Heart right ventricle (tissue), 16 donors: ENCODE measurements at regions not wholly inside any gene's neighbourhood (a gene's known extent, or its start where the extent isn't known, plus 50 kb on each side); places are given as distances from the start of the nearest gene placed in this dataset.

Experiments
- ATAC-seq, 8 donors: fragments of 200-7000 bp; cut with Tn5 transposase; one replicate each; pipeline ENCODE4 v1.9.1; 2020; ENCODE audit warnings: mild to moderate bottlenecking in 8 of 8, moderate library complexity in 8 of 8, moderate number of reproducible peaks in 1 of 8
- DNase-seq, 2 donors: peaks; one replicate each; pipeline ENCODE4 v3.0.0-alpha.2; 2020
- H3K27ac ChIP-seq, 10 donors: fragments of 200-600 bp; sonication (generic) in 2 of 10; one replicate each; pipeline versions ENCODE4 v1.5.0 to v1.8.0; 2020 to 2022; ENCODE audit warnings: mild to moderate bottlenecking in 3 of 10
- H3K27me3 ChIP-seq, 7 donors: fragments of 200-600 bp; one replicate each; pipeline ENCODE4 v1.8.0; 2021 to 2022; ENCODE audit warnings: mild to moderate bottlenecking in 2 of 7
- H3K36me3 ChIP-seq, 9 donors: fragments of 200-600 bp; sonication (generic) in 1 of 9; one replicate each; pipeline versions ENCODE4 v1.5.0 to v1.8.0; 2020 to 2022; ENCODE audit warnings: mild to moderate bottlenecking in 2 of 9
- H3K4me1 ChIP-seq, 9 donors: fragments of 200-600 bp; sonication (generic) in 1 of 9; one replicate each; pipeline versions ENCODE4 v1.5.0 to v1.8.0; 2020 to 2022; ENCODE audit warnings: mild to moderate bottlenecking in 4 of 9
- H3K4me3 ChIP-seq, 10 donors: fragments of 200-600 bp; sonication (generic) in 2 of 10; one replicate each; pipeline versions ENCODE4 v1.5.0 to v1.8.0; 2020 to 2022; ENCODE audit warnings: mild to moderate bottlenecking in 7 of 10, moderate library complexity in 2 of 10
- H3K9me3 ChIP-seq, 11 donors: fragments of 200-600 bp in 10 of 11; sonication (generic) in 2 of 11; one replicate each; pipeline versions ENCODE4 v1.5.0 to v1.8.0; 2013 to 2022; ENCODE audit warnings: mild to moderate bottlenecking in 2 of 11, control low read depth in 1 of 11, moderate library complexity in 1 of 11
- WGBS, 2 donors: extraction: QIAGEN DNeasy Blood & Tissue Kit; methylation state at CpG; one replicate each; pipeline ENCODE4 v1.1.7; 2013; ENCODE audit warnings: inconsistent platforms in 1 of 2; 5-methylcytosine and 5-hydroxymethylcytosine counted together
- intact Hi-C, 10 donors: fragments of 100-400 bp; cut with DNase I; formaldehyde crosslinking; loops; one replicate each; pipeline versions ENCODE4 v1.11.1 to v1.14.2; 2022
- TF ChIP-seq, protein P1 (sequence below), 9 donors: fragments of 200-600 bp; sonication (generic) in 2 of 9; IDR thresholded peaks; one replicate each; pipeline versions ENCODE4 v1.5.0 to v1.8.0; 2021 to 2022; ENCODE audit warnings: antibody characterized with exemption in 9 of 9, mild to moderate bottlenecking in 5 of 9, moderate library complexity in 1 of 9
- donor health status: Arrhythmogenic right ventricular cardiomyopathy.
- donor health status: ischemic (EF 13 %, LVEDD 7.1; RV severe dilation, severe dysfunction).
- donor health status: healthy with polysubstance abuse.
- donor health status: DM: no; HTN: yes; CAD: no.
- donor health status: DM: no; HTN: no; CAD: no.
- donor health status: ischemic (EF 25% LVEDD 6.9; RV normal size, moderate dysfunction).
- donor health status: ischemic (EF 25% LVEDD 5.7; RV mildly dilated, moderate dysfunction).
- donor health status: healthy.
- donor health status: DM: yes; HTN: yes; CAD: no.
- donor health status: Ischemic cardiomyopathy.
- donor health status: ischemic (EF 35%, LVEDD 5.7; RV mildly dilated, moderate dysfunction).
- donor health status: nonischemic (EF 11% LVEDD 7.7; RV severe dilation, severe dysfunction).
- donor health status: DM: yes; HTN: yes; CAD: no.
- donor health status: PGD.
- donor health status: ischemic (EF 29% LVEDD 5.4; RV normal size, mild dysfunction).
- donor health status: nonischemic (EF 23%, LVEDD 6.1; RV moderate dilation, normal function).

DNA sequence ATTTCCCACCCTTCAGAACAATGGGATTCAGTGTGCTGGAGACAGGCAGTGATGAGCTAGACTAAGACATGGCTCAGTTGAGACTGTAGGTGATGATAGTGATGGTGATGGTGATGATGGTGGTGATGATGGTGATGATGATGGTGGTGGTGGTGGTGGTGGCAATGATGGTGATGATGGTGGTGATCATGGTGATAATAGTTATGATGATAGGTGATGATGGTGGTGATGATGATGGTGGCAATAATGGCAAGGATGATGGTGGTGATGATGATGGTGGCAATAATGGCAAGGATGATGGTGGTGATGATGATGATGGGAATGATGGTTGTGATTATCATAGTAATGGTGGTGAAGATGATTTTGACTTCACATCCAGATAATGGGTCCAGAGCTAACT, 176.7 kb downstream of the NXNL2 start:
- no peak overlapping the region for H3K27ac ChIP-seq
- peaks cover 0 to 2% (median 0%) of the 10 kb centered on the region in 9 donors for H3K4me1 ChIP-seq
- TF ChIP-seq, protein P1, sequence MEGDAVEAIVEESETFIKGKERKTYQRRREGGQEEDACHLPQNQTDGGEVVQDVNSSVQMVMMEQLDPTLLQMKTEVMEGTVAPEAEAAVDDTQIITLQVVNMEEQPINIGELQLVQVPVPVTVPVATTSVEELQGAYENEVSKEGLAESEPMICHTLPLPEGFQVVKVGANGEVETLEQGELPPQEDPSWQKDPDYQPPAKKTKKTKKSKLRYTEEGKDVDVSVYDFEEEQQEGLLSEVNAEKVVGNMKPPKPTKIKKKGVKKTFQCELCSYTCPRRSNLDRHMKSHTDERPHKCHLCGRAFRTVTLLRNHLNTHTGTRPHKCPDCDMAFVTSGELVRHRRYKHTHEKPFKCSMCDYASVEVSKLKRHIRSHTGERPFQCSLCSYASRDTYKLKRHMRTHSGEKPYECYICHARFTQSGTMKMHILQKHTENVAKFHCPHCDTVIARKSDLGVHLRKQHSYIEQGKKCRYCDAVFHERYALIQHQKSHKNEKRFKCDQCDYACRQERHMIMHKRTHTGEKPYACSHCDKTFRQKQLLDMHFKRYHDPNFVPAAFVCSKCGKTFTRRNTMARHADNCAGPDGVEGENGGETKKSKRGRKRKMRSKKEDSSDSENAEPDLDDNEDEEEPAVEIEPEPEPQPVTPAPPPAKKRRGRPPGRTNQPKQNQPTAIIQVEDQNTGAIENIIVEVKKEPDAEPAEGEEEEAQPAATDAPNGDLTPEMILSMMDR (IDR thresholded peaks at IDR 0.05): no peak
- H3K9me3 ChIP-seq: peaks cover 0 to 14% (median 0%) of the 10 kb centered on the region in 11 donors
- DNase-seq (no peak), ATAC-seq (no peak)
- H3K36me3 ChIP-seq: no peaks in the 10 kb centered on the region
- no peak overlapping the region for H3K4me3 ChIP-seq
- no peaks in the 10 kb centered on the region for H3K27me3 ChIP-seq
- intact Hi-C loops: no loop called here

DNA sequence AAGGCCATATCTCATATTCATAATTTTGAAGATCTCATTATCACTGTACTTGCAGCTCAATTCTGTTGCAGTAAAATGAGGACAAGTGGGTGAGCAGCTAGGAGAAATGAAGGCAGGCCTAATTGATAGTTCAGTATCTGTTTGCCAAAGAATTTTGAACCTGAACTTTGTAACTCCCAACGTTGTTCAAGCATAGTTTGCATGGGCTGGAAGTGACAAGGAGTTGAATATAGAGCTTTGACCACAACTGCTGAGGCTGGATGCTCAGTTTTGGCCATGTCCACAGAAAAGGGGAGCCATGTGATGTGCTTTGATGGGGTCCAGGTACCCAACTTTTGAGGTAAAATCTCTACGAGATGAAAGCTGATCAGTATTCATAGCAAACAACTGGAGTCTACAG, 177.5 kb downstream of the NXNL2 start:
- H3K9me3 ChIP-seq: peaks cover 0 to 14% (median 0%) of the 10 kb centered on the region in 11 donors
- DNase-seq (no peak), ATAC-seq (no peak)
- H3K27ac ChIP-seq: no peak overlapping the region
- TF ChIP-seq, protein P1 (IDR thresholded peaks at IDR 0.05): no peak
- intact Hi-C loops: no loop called here
- no peaks in the 10 kb centered on the region for H3K27me3 ChIP-seq
- 84 to 88% methylated on average over 2 of the region's 2 CpGs for WGBS, 2 donors
- H3K4me1 ChIP-seq: peaks cover 0 to 6% (median 0%) of the 10 kb centered on the region in 9 donors
- no peak overlapping the region for H3K4me3 ChIP-seq
- no peaks in the 10 kb centered on the region for H3K36me3 ChIP-seq

DNA sequence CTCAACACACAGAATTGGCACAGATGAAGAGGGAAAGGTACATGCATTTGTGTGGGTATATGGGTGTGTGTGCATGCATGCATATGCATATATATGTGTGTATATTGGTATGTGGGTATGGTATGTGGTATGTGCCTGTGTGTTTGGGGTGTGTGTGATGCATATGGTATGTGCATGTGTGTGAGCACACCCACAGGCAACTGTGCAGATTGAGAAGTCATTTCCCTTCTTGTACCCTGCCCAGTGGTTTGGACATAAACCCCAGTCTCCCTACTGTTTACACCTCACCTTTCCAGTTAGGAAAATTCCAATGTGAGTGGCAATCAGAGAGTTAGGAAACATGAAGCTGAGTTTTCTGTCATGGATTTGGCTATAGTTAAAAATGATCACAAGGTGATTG, 178.0 kb downstream of the NXNL2 start:
- Histone ChIP-seq H3K9me3 (peaks cover 0 to 14% (median 0%) of the 10 kb centered on the region in 11 donors), H3K27ac (no peak overlapping the region), H3K4me1 (peaks cover 0 to 6% (median 0%) of the 10 kb centered on the region in 9 donors), H3K36me3 (no peaks in the 10 kb centered on the region), H3K27me3 (no peaks in the 10 kb centered on the region), H3K4me3 (no peak overlapping the region)
- TF ChIP-seq, protein P1 (IDR thresholded peaks at IDR 0.05): no peak
- ATAC-seq (no peak), DNase-seq (no peak)
- intact Hi-C loops: no loop called here

DNA sequence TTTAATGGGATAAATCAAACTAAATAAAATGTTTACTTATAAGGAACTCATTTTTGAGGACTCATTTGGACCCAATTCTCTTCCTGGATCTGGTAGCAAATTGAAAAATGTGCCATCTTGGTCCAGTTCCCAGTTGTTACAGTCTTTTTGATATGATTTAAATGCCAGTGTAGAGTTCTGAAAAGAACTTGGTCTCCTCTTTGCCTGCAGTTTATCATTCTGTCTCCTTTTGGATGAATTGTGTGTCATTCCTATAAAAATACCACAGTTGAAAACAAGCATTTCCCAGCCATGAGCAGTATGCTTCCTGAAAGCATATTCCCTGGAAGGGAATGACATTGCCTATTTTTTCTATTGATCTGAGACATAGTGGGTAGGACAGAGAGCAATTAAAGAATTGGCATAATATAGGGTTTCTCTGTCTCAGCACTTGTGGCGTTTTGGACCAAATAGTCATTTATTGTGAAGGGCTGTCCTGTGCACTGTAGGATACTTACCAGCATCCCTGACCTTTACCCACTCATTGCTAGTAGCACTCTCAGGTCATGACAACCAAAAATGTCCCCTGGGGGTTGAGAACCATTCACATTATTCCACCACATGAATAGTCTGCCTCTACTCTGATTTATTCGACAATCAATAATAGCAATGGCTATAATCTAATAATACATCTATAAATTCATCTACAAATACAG, 181.8 kb downstream of the NXNL2 start:
- no peak for DNase-seq
- whole genome bisulfite sequencing, 2 donors: 89 to 90% methylated on average over 2 of the region's 2 CpGs
- intact Hi-C loops: no loop called here
- no peak for ATAC-seq
- no peaks in the 10 kb centered on the region for H3K36me3 ChIP-seq
- H3K4me1 ChIP-seq: peaks cover 0 to 6% (median 0%) of the 10 kb centered on the region in 9 donors
- peaks cover 0 to 14% (median 0%) of the 10 kb centered on the region in 11 donors for H3K9me3 ChIP-seq
- peaks cover 0 to 4% (median 0%) of the 10 kb centered on the region in 7 donors for H3K27me3 ChIP-seq
- TF ChIP-seq, protein P1 (IDR thresholded peaks at IDR 0.05): no peak
- H3K27ac ChIP-seq: no peak overlapping the region
- H3K4me3 ChIP-seq: no peak overlapping the region
